AG10803 (cell line): ENCODE measurements at regions not wholly inside any gene's neighbourhood (a gene's known extent, or its start where the extent isn't known, plus 50 kb on each side); places are given as distances from the start of the nearest gene placed in this dataset.

Experiments used
- DNase-seq: peaks from one replicate; pipeline ENCODE4 v3.0.0; 2010; ENCODE audit warnings: low read depth
- H3K4me3 ChIP-seq: 2 replicates; pipeline ENCODE4 v1.5.1; 2011; ENCODE audit warnings: mild to moderate bottlenecking, low read length, control low read depth
- TF ChIP-seq, protein P1 (sequence below): conservative IDR thresholded peaks from 2 replicates; pipeline ENCODE4 v1.5.1; 2011; ENCODE audit warnings: mild to moderate bottlenecking, low read length, control low read depth, inconsistent platforms

DNA sequence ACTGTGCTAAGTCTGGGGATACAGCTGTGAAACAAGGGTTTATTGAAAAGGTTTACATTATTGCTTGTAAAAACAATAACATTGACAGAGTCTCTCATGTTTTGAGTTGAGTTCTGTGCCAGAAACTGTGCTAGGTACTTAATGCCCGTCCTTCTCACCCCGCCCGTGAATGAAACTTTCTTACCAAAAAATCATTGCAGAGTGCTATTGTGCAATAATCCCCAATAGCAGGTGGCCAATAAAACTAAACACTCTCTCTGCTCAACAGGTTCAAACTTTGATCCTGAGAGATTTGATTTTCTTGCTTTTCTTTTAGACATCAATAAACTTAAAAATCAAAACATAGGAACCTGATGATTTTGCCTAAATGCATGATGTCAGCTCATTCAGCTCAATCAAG is 441.6 kb downstream of the HAPSTR1 start:
- H3K4me3 ChIP-seq, result no peak overlapping the region
- no peak for DNase-seq
- TF ChIP-seq, protein P1, sequence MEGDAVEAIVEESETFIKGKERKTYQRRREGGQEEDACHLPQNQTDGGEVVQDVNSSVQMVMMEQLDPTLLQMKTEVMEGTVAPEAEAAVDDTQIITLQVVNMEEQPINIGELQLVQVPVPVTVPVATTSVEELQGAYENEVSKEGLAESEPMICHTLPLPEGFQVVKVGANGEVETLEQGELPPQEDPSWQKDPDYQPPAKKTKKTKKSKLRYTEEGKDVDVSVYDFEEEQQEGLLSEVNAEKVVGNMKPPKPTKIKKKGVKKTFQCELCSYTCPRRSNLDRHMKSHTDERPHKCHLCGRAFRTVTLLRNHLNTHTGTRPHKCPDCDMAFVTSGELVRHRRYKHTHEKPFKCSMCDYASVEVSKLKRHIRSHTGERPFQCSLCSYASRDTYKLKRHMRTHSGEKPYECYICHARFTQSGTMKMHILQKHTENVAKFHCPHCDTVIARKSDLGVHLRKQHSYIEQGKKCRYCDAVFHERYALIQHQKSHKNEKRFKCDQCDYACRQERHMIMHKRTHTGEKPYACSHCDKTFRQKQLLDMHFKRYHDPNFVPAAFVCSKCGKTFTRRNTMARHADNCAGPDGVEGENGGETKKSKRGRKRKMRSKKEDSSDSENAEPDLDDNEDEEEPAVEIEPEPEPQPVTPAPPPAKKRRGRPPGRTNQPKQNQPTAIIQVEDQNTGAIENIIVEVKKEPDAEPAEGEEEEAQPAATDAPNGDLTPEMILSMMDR, result no peak

- DNase-seq, result no peak
- TF ChIP-seq, protein P1, result no peak
- no peak overlapping the region for H3K4me3 ChIP-seq
Observed at GRCh38 chr16:9534759-9535158, 443.3 kb downstream of the HAPSTR1 start.

DNA sequence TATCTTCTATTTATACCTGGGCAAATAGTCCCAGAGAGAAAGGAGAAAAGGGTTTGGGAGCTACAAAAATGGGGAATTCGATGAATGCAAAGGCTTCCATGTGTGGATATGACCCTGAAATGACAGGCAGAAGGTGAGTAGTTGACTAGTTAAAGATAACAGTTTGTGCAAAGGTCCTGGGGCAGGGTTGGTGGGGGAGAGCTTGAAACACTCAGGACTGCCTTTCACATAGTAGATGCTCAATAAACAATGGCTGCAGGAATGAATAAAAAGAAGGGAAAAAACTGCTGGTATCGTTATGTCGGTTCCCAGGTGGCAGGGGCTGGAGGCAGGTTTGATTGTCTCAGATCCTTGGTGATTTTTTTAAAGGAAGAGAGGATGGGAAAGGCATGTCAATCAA is 445.5 kb downstream of the HAPSTR1 start:
- TF ChIP-seq, protein P1, result no peak
- no peak for DNase-seq

DNA sequence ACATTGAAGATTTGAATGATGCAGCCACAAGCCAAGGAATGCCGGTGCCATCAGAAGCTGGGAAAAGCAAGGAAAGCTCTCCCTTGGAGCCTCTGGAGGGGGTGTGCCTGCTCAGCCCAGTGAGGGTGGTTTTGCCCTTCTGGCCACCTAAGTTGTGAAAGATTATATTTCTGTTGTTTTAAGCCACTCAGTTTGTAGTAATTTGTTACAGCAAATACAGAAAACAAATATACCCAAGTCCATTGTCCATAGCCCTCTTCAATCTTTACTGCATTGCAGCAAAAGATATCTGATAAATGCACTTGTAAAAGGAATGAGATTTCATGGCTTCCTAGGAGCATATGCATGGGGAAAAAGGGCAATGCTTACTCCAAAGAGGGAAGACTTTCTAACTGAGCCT is 447.9 kb downstream of the HAPSTR1 start:
- no peak for DNase-seq
- H3K4me3 ChIP-seq, result no peak overlapping the region
- TF ChIP-seq, protein P1, result no peak

More for the DNA sequence above, 445.5 kb downstream of the HAPSTR1 start:
- no peak overlapping the region for H3K4me3 ChIP-seq

GRCh38 chr16:9541723-9542122 is 450.3 kb downstream of the HAPSTR1 start:
- H3K4me3 ChIP-seq, result no peak overlapping the region
- no peak for DNase-seq
- TF ChIP-seq, protein P1, result no peak

DNA sequence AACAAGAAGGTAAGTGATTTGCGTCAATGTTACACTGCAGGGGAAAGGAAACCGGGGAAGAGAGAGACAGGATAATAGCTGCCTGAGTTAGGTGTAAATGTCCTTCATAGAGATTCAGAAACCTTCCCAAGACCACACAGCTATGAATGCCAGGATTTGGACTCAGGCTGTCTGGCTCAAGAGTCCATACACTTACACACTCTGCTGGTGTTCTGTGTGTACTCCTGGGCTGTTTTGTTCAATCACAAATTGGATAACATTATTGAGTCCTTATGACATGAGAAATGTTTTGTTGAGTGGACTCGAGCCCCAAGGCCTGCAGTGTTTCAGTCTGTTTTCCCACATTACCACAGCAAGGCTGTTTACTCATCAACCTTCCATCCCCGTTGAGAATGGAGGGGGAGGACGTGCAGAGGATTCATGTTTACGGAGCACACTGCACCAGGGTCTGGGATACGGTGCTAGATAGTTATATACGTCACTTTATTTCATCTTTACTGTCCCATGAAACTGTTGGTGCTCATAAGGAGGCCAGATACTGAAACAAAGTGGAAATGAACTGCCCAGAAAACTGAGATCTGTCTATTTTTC is 450.8 kb downstream of the HAPSTR1 start:
- no peak overlapping the region for H3K4me3 ChIP-seq
- no peak for DNase-seq
- TF ChIP-seq, protein P1, result no peak

DNA sequence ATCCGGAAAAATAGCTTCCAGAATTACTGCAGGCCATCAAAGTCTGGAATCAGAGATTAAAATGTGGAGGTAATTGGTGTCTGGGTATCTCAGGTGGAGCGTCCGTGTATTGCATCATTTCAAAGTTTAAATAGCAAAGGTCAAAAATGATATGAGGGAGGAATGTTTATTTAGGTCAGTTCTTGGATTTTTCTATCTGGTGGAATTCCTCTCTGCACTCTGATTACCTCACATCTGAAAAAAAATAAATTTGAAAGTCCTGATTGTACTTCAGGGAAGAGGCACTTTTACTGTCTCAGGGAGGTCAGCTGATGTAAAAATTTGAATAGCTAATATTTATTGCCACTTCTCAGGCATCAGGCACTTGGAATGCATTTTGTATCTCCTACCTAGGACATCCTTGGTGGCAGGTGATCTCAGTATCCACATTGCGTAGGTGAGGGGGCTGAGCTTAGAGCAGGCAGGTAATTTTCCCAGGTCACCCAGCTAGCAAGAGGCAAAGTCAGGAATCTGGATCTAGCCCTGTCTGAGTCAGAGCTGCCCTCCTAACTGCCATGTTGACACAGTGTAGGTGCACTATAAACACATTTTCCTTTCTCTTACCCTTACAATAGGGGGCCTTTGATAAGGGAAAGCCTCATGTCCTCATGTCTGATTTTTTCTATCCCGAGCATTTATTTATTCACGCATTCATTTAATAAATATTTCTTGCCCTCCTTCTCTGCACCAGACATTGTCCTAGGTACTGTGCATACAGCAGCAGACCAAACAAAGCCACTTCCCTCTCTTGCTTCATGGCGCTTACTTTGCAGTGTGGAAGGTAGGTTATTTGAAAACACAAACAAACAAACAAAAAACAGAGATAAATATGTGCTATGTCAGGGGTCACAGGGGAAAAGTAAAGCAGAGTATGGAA is 454.3 kb downstream of the HAPSTR1 start:
- DNase-seq, result no peak
- no peak overlapping the region for H3K4me3 ChIP-seq
- TF ChIP-seq, protein P1, result no peak
